Peyer's patch (tissue), 4 donors: ENCODE measurements at regions not wholly inside any gene's neighbourhood (a gene's known extent, or its start where the extent isn't known, plus 50 kb on each side); places are given as distances from the start of the nearest gene placed in this dataset.

ENCODE experiments used
- CTCF ChIP-seq, 6 experiments: fragments of 450-650 bp in 4 of 6; fragments of 200-600 bp in 2 of 6; sonication (generic) in 1 of 6; IDR thresholded peaks; one replicate each; pipeline ENCODE4 v1.5.1; 2017 to 2019; ENCODE audit warnings: antibody characterized with exemption in 6 of 6, mild to moderate bottlenecking in 3 of 6, moderate library complexity in 1 of 6
- POLR2A ChIP-seq, 2 donors: fragments of 450-650 bp; IDR thresholded peaks; one replicate each; pipeline ENCODE4 v1.5.1; 2017; ENCODE audit warnings: antibody characterized with exemption in 2 of 2, mild to moderate bottlenecking in 2 of 2, moderate library complexity in 2 of 2

GRCh38 chr4:180203349-180203748 lies 2039.9 kb upstream of the TENM3 start:
- TF ChIP-seq CTCF (IDR thresholded peaks at IDR 0.05) (no peak), POLR2A (IDR thresholded peaks at IDR 0.05) (no peak)
